ENCODE measurements at regions not wholly inside any gene's neighbourhood (a gene's known extent, or its start where the extent isn't known, plus 50 kb on each side); places are given as distances from the start of the nearest gene placed in this dataset.

DNA sequence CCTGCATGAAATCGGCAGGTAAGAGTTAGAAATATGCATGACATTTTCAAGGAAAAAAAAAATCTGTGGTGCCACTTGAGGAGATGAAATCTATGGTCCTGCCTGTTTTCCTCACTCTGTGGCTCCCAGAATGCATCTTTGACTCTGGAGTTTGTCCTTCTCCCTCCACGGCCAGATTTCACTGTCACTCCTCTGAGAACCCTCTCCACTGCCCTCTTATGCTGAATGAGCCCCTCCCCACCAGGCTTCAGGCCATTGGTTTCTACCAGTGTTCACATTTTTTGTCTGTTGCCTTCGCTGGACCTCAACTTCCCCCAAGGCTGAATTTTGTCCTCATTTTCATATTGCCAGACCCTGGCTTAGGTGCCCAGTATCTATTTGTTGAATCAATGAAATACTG lies 235.0 kb downstream of the ZIC5 start:
- TF ChIP-seq, protein P1, sequence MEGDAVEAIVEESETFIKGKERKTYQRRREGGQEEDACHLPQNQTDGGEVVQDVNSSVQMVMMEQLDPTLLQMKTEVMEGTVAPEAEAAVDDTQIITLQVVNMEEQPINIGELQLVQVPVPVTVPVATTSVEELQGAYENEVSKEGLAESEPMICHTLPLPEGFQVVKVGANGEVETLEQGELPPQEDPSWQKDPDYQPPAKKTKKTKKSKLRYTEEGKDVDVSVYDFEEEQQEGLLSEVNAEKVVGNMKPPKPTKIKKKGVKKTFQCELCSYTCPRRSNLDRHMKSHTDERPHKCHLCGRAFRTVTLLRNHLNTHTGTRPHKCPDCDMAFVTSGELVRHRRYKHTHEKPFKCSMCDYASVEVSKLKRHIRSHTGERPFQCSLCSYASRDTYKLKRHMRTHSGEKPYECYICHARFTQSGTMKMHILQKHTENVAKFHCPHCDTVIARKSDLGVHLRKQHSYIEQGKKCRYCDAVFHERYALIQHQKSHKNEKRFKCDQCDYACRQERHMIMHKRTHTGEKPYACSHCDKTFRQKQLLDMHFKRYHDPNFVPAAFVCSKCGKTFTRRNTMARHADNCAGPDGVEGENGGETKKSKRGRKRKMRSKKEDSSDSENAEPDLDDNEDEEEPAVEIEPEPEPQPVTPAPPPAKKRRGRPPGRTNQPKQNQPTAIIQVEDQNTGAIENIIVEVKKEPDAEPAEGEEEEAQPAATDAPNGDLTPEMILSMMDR (IDR thresholded peaks at IDR 0.05) = no peak
- TF ChIP-seq, protein P2, sequence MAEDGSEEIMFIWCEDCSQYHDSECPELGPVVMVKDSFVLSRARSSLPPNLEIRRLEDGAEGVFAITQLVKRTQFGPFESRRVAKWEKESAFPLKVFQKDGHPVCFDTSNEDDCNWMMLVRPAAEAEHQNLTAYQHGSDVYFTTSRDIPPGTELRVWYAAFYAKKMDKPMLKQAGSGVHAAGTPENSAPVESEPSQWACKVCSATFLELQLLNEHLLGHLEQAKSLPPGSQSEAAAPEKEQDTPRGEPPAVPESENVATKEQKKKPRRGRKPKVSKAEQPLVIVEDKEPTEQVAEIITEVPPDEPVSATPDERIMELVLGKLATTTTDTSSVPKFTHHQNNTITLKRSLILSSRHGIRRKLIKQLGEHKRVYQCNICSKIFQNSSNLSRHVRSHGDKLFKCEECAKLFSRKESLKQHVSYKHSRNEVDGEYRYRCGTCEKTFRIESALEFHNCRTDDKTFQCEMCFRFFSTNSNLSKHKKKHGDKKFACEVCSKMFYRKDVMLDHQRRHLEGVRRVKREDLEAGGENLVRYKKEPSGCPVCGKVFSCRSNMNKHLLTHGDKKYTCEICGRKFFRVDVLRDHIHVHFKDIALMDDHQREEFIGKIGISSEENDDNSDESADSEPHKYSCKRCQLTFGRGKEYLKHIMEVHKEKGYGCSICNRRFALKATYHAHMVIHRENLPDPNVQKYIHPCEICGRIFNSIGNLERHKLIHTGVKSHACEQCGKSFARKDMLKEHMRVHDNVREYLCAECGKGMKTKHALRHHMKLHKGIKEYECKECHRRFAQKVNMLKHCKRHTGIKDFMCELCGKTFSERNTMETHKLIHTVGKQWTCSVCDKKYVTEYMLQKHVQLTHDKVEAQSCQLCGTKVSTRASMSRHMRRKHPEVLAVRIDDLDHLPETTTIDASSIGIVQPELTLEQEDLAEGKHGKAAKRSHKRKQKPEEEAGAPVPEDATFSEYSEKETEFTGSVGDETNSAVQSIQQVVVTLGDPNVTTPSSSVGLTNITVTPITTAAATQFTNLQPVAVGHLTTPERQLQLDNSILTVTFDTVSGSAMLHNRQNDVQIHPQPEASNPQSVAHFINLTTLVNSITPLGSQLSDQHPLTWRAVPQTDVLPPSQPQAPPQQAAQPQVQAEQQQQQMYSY (CRISPR knock-in tag; IDR thresholded peaks at IDR 0.05) = no peak
- TF ChIP-seq IRF2 (CRISPR knock-in tag; IDR thresholded peaks at IDR 0.05; ENCODE audit: borderline replicate concordance, low read depth) (no peak), RORB (CRISPR knock-in tag; IDR thresholded peaks at IDR 0.05) (no peak), CREB1 (CRISPR knock-in tag; IDR thresholded peaks at IDR 0.05) (no peak)
- TF ChIP-seq, protein P3, sequence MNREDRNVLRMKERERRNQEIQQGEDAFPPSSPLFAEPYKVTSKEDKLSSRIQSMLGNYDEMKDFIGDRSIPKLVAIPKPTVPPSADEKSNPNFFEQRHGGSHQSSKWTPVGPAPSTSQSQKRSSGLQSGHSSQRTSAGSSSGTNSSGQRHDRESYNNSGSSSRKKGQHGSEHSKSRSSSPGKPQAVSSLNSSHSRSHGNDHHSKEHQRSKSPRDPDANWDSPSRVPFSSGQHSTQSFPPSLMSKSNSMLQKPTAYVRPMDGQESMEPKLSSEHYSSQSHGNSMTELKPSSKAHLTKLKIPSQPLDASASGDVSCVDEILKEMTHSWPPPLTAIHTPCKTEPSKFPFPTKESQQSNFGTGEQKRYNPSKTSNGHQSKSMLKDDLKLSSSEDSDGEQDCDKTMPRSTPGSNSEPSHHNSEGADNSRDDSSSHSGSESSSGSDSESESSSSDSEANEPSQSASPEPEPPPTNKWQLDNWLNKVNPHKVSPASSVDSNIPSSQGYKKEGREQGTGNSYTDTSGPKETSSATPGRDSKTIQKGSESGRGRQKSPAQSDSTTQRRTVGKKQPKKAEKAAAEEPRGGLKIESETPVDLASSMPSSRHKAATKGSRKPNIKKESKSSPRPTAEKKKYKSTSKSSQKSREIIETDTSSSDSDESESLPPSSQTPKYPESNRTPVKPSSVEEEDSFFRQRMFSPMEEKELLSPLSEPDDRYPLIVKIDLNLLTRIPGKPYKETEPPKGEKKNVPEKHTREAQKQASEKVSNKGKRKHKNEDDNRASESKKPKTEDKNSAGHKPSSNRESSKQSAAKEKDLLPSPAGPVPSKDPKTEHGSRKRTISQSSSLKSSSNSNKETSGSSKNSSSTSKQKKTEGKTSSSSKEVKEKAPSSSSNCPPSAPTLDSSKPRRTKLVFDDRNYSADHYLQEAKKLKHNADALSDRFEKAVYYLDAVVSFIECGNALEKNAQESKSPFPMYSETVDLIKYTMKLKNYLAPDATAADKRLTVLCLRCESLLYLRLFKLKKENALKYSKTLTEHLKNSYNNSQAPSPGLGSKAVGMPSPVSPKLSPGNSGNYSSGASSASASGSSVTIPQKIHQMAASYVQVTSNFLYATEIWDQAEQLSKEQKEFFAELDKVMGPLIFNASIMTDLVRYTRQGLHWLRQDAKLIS (CRISPR knock-in tag; IDR thresholded peaks at IDR 0.05; ENCODE audit: borderline replicate concordance) = no peak
